Hepatocyte (in vitro differentiated cells): ENCODE measurements at regions not wholly inside any gene's neighbourhood (a gene's known extent, or its start where the extent isn't known, plus 50 kb on each side); places are given as distances from the start of the nearest gene placed in this dataset.

Experiments
- DNase-seq: peaks from one replicate; pipeline ENCODE4 v3.0.0-alpha.2; 2016; ENCODE audit warnings: low spot score
- H2AFZ ChIP-seq: fragments of 200-600 bp; sonication (generic); 2 replicates; pipeline ENCODE4 v1.6.0; 2016; ENCODE audit warnings: antibody characterized with exemption, mild to moderate bottlenecking
- H3K27ac ChIP-seq: fragments of 200-600 bp; sonication (generic); 2 replicates; pipeline ENCODE4 v1.5.1; 2016; ENCODE audit warnings: mild to moderate bottlenecking
- H3K27me3 ChIP-seq: fragments of 200-600 bp; sonication (generic); 2 replicates; pipeline ENCODE4 v1.6.1; 2016
- H3K36me3 ChIP-seq: fragments of 200-600 bp; sonication (generic); replicated peaks from 2 replicates; pipeline ENCODE4 v1.5.1; 2016; ENCODE audit warnings: low read depth; ENCODE audit not compliant: insufficient read depth
- H3K4me1 ChIP-seq: fragments of 200-600 bp; sonication (generic); 2 replicates; pipeline ENCODE4 v1.5.1; 2016; ENCODE audit warnings: mild to moderate bottlenecking, moderate library complexity; ENCODE audit not compliant: insufficient read depth
- H3K4me2 ChIP-seq: fragments of 200-600 bp; sonication (generic); 2 replicates; pipeline ENCODE4 v1.6.0; 2016
- H3K4me3 ChIP-seq: fragments of 200-600 bp; sonication (generic); 2 replicates; pipeline ENCODE4 v1.5.1; 2016; ENCODE audit warnings: mild to moderate bottlenecking
- H3K79me2 ChIP-seq: fragments of 200-600 bp; sonication (generic); 2 replicates; pipeline ENCODE4 v1.6.0; 2017; ENCODE audit warnings: mild to moderate bottlenecking
- H3K9me2 ChIP-seq: fragments of 200-600 bp; sonication (generic); replicated peaks from 2 replicates; pipeline ENCODE4 v1.6.0; 2017; ENCODE audit warnings: mild to moderate bottlenecking; ENCODE audit not compliant: insufficient read depth
- H3K9me3 ChIP-seq: fragments of 200-600 bp; sonication (generic); 2 replicates; pipeline ENCODE4 v1.5.1; 2016; ENCODE audit warnings: low read depth, mild to moderate bottlenecking
- H4K20me1 ChIP-seq: fragments of 200-600 bp; sonication (generic); 2 replicates; pipeline ENCODE4 v1.6.0; 2016; ENCODE audit warnings: mild to moderate bottlenecking; ENCODE audit not compliant: insufficient read depth, poor library complexity, severe bottlenecking
- EZH2 ChIP-seq: fragments of 200-600 bp; sonication (generic); IDR thresholded peaks from 2 replicates; pipeline ENCODE4 v1.6.1; 2016; ENCODE audit warnings: antibody characterized with exemption, mild to moderate bottlenecking, borderline replicate concordance
- EZH2phosphoT487 ChIP-seq: fragments of 200-600 bp; sonication (generic); IDR thresholded peaks from one replicate; pipeline ENCODE4 v1.6.1; 2018; ENCODE audit warnings: antibody characterized with exemption, mild to moderate bottlenecking, low read depth, moderate library complexity; ENCODE audit not compliant: unreplicated experiment, severe bottlenecking
- WGBS: methylation state at CpG from one replicate; pipeline ENCODE4 v1.1.6; 2016; ENCODE audit warnings: low lambda C conversion rate; ENCODE audit errors: missing lambda C conversion rate; 5-methylcytosine and 5-hydroxymethylcytosine counted together
- TF ChIP-seq, protein P1 (sequence below): fragments of 200-600 bp; sonication (generic); IDR thresholded peaks from 2 replicates; pipeline ENCODE4 v1.5.1; 2016; ENCODE audit warnings: antibody characterized with exemption, mild to moderate bottlenecking; ENCODE audit not compliant: poor library complexity

DNA sequence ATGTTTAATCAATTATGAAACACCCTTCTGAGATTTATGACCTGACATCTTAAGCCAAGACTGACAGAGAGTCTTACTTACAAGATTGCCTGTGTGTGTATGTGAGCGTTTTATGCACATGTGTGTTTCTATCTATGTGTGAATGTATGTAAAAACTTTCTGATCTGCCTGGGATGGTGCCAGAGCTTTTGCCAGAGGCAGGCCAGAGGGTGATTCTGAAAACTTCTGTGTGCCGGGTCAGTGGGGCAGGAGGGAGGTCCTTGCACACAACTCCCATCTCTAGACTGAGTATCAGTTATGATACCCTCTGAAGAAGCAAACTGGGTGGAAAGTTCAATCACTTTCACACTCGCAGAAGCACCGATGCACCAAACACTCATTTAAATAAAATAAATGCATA is 335.0 kb upstream of the NT5C1B start:
- Histone ChIP-seq H3K36me3 (no peaks in the 10 kb centered on the region), H3K9me2 (no peaks in the 10 kb centered on the region), H3K4me3 (no peak overlapping the region), H3K4me1 (peaks cover 4% of the 10 kb centered on the region), H2AFZ (no peak overlapping the region), H3K27ac (no peak overlapping the region), H4K20me1 (no peaks in the 10 kb centered on the region), H3K9me3 (no peaks in the 10 kb centered on the region), H3K27me3 (no peaks in the 10 kb centered on the region), H3K4me2 (no peak overlapping the region), H3K79me2 (no peaks in the 10 kb centered on the region)
- TF ChIP-seq EZH2phosphoT487 (no peak), EZH2 (no peak)
- TF ChIP-seq, protein P1, sequence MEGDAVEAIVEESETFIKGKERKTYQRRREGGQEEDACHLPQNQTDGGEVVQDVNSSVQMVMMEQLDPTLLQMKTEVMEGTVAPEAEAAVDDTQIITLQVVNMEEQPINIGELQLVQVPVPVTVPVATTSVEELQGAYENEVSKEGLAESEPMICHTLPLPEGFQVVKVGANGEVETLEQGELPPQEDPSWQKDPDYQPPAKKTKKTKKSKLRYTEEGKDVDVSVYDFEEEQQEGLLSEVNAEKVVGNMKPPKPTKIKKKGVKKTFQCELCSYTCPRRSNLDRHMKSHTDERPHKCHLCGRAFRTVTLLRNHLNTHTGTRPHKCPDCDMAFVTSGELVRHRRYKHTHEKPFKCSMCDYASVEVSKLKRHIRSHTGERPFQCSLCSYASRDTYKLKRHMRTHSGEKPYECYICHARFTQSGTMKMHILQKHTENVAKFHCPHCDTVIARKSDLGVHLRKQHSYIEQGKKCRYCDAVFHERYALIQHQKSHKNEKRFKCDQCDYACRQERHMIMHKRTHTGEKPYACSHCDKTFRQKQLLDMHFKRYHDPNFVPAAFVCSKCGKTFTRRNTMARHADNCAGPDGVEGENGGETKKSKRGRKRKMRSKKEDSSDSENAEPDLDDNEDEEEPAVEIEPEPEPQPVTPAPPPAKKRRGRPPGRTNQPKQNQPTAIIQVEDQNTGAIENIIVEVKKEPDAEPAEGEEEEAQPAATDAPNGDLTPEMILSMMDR = no peak
- 77% methylated on average over 4 of the region's 4 CpGs for WGBS
- DNase-seq = no peak

DNA sequence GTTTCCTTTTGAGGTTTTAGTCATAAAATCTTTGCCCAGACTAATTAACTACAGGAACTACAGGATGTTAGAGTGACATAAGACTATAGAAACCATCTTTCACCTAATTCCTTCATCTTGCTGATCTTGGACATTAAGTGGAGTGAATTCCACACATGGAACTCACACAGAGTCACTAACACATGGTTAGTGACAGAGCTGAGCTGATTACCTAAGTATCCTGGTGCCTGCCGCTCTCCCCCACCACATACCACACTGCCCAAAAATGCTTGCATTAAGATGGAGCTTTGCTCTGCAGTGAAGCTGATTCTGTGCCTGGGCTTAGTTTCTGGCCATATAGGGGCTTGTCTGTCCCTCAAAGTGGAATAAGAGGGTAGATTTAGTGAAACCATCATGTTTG is 332.9 kb upstream of the NT5C1B start:
- 90% methylated on average over 1 of the region's 1 CpG for WGBS
- DNase-seq = no peak
- no peaks in the 10 kb centered on the region for H3K27me3 ChIP-seq
- no peak overlapping the region for H2AFZ ChIP-seq
- H3K36me3 ChIP-seq = no peaks in the 10 kb centered on the region
- H4K20me1 ChIP-seq = no peaks in the 10 kb centered on the region
- TF ChIP-seq, protein P1 = no peak
- no peak for TF ChIP-seq EZH2phosphoT487
- no peak for TF ChIP-seq EZH2
- no peak overlapping the region for H3K27ac ChIP-seq
- no peak overlapping the region for H3K4me3 ChIP-seq
- no peaks in the 10 kb centered on the region for H3K9me3 ChIP-seq
- no peak overlapping the region for H3K4me2 ChIP-seq
- H3K79me2 ChIP-seq = no peaks in the 10 kb centered on the region
- no peaks in the 10 kb centered on the region for H3K9me2 ChIP-seq
- H3K4me1 ChIP-seq = no peaks in the 10 kb centered on the region

DNA sequence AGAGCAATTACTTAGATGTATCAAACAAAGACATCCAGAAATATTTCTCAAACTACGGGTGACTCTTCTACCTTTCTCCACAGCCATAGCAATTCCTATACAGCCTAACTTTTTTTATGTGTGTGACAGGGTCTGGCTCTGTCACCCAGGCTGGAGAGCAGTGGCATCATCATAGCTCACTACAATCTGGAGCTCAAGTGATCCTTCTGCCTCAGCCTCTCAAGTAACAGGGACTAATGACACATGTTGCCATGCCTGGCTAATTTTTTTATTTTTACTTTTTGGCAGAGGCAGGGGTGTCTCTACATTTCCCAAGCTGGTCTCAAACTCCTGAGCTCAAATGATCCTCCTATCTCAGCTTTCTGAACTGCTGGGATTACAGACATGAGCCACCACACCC is 328.9 kb upstream of the NT5C1B start:
- Histone ChIP-seq H3K27ac (no peak overlapping the region), H3K9me3 (no peaks in the 10 kb centered on the region), H2AFZ (no peak overlapping the region), H3K4me2 (no peak overlapping the region), H3K4me3 (no peak overlapping the region), H3K36me3 (no peaks in the 10 kb centered on the region), H4K20me1 (no peaks in the 10 kb centered on the region), H3K27me3 (no peaks in the 10 kb centered on the region), H3K4me1 (no peaks in the 10 kb centered on the region), H3K79me2 (no peaks in the 10 kb centered on the region), H3K9me2 (no peaks in the 10 kb centered on the region)
- no peak for TF ChIP-seq EZH2
- TF ChIP-seq, protein P1 = no peak
- WGBS = 0% methylated on average over 1 of the region's 1 CpG
- no peak for DNase-seq

DNA sequence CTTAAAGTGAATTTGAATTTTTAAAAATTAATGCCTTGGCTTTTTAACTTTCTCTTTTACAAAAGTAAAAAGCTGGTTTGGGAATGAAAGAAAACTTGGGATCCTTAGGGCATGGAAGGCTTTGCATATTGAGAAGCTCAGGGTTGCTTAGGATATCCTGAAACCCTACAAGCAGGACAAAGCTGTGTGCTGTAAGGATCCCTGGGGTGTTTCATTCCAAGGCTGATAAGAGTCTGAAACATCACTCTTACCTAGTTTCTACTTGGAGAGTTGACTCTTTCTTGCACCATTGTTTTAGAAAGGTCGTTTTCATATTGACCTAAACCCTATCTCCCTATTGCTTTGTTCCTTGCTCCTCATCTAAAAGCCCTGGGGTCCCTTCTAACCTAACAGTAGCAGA is 325.9 kb upstream of the NT5C1B start:
- H3K27me3 ChIP-seq = no peaks in the 10 kb centered on the region
- no peak for DNase-seq
- H3K9me3 ChIP-seq = no peaks in the 10 kb centered on the region
- no peak overlapping the region for H3K27ac ChIP-seq
- H2AFZ ChIP-seq = no peak overlapping the region
- TF ChIP-seq EZH2 = no peak
- TF ChIP-seq, protein P1 = no peak
- no peak for TF ChIP-seq EZH2phosphoT487
- H3K79me2 ChIP-seq = no peaks in the 10 kb centered on the region
- no peak overlapping the region for H3K4me3 ChIP-seq
- no peaks in the 10 kb centered on the region for H4K20me1 ChIP-seq
- no peak overlapping the region for H3K4me2 ChIP-seq
- 46% methylated on average over 1 of the region's 1 CpG for WGBS
- no peaks in the 10 kb centered on the region for H3K9me2 ChIP-seq
- no peaks in the 10 kb centered on the region for H3K36me3 ChIP-seq
- H3K4me1 ChIP-seq = no peaks in the 10 kb centered on the region
